ENCODE measurements at regions not wholly inside any gene's neighbourhood (a gene's known extent, or its start where the extent isn't known, plus 50 kb on each side); places are given as distances from the start of the nearest gene placed in this dataset.

DNA sequence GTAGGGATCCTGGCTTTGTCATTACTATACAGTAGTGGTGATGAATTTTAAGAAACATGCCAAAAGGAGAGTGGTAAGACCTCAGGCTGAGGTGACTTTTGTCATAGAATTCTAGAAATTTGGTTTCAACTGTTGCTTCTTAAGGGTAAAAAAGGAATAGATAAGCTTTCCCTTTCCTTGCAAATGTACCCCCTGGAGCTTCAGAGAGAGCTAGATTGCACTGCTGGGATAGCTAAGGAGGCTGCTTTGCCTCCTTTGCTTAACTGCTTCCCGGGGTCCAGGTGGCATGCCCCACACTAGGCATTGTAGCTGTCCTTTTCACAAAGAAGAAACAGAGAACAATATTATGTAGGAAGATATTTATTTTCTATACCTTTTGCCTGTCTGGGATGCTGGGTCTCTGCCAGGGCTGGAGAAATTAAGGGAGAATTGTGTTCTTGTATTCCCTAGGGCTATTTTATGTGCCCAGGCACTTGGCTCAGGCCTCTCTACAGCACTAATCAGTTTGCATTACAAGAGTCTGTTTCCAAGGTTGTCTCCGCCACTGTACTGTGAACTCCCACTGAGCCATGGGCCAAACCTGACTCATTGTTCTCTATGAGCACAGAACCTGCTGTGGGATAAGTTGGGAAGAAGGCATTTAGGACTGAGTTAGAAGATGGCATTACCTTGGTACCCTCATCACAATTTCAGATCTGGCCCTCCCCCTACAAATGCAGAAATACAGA is 460.0 kb downstream of the PDCD6IP start:
- DNase-seq, result no peak
- H3K27me3 ChIP-seq (ENCODE audit: control insufficient read depth in 1 of 2, insufficient read depth in 1 of 2, low read length in 2 of 2), result peaks cover 0 to 16% of the 10 kb centered on the region in 2 experiments
- H3K4ac ChIP-seq (ENCODE audit: low read depth in 1 of 2, low read length in 2 of 2), result no peak overlapping the region
- no peak overlapping the region for H2BK5ac ChIP-seq (ENCODE audit: low read depth, low read length, poor library complexity, severe bottlenecking)
- H3K4me2 ChIP-seq (ENCODE audit: low read length, poor library complexity, severe bottlenecking), result no peak overlapping the region
- 75% methylated on average over 1 of the region's 2 CpGs for WGBS
- no peaks in the 10 kb centered on the region for H3K79me1 ChIP-seq (replicated peaks; ENCODE audit: low read length, poor library complexity, severe bottlenecking)
- H3K4me1 ChIP-seq (ENCODE audit: control insufficient read depth, insufficient read depth, low read depth, low read length), result peaks cover 1% of the 10 kb centered on the region
- H2BK12ac ChIP-seq (ENCODE audit: low read length in 2 of 2), result no peak overlapping the region
- H3K27ac ChIP-seq (ENCODE audit: low read length, poor library complexity, severe bottlenecking), result no peak overlapping the region
- no peak overlapping the region for H3K18ac ChIP-seq (ENCODE audit: low read depth in 1 of 2, low read length in 2 of 2)
- no peak overlapping the region for H3K14ac ChIP-seq (ENCODE audit: low read length in 2 of 2)
- no peak overlapping the region for H2BK120ac ChIP-seq (ENCODE audit: low read depth, low read length)
- no peaks in the 10 kb centered on the region for H3K36me3 ChIP-seq (ENCODE audit: control insufficient read depth in 1 of 2, insufficient read depth in 2 of 2, low read depth in 1 of 2, low read length in 2 of 2)
- no peak overlapping the region for H3K4me3 ChIP-seq (ENCODE audit: insufficient read depth in 1 of 2, low read depth in 1 of 2, low read length in 2 of 2)
- H2BK15ac ChIP-seq (ENCODE audit: low read depth, poor library complexity, severe bottlenecking), result no peak overlapping the region
- H2AK5ac ChIP-seq (ENCODE audit: low read length, severe bottlenecking), result peak overlapping the region; percentile 43
- H4K8ac ChIP-seq (ENCODE audit: low read length), result no peak overlapping the region
- H3K9ac ChIP-seq (ENCODE audit: low read length), result no peak overlapping the region
- no peak overlapping the region for H4K91ac ChIP-seq (ENCODE audit: low read length)
- no peak overlapping the region for H2AFZ ChIP-seq (ENCODE audit: low read depth, low read length)
- no peak overlapping the region for H3K23ac ChIP-seq (ENCODE audit: low read length in 2 of 2)
- no peaks in the 10 kb centered on the region for H3K9me3 ChIP-seq (ENCODE audit: control insufficient read depth, low read length)

DNA sequence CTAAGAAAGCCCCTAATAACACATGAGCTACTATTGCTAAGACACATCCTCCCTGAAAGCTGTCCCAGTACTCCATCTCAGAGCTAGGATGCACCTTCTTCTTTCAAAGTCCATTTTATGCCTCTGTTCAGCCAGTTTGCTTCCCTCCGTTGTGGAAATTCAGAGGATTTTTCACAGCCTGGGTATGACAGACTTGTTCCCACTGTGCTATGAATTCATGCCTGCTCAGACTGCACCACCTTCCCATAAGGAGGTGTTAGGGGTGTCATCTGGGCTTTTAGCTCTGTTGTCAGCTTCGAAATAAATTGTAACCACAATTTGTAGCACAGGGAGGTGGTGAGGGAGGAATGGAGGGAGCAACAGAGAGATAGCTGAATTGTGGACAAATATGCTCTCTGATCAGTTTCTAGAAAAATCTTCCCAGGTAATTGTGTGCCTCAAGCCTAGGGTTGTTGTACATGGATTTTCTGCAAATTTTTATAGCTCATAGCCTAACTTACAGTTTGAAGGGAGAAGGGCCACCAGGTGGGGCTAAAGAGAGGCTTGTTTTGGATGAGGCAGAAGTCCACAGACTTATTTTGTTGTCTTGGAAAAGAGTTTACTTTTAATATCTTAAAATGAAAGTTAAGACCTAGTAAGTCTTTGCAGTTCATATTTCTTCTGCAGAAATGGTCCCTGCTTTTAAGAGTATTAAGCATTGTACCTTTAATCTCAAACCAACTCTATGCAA is 462.0 kb downstream of the PDCD6IP start:
- 88% methylated on average over 2 of the region's 2 CpGs for WGBS

DNA sequence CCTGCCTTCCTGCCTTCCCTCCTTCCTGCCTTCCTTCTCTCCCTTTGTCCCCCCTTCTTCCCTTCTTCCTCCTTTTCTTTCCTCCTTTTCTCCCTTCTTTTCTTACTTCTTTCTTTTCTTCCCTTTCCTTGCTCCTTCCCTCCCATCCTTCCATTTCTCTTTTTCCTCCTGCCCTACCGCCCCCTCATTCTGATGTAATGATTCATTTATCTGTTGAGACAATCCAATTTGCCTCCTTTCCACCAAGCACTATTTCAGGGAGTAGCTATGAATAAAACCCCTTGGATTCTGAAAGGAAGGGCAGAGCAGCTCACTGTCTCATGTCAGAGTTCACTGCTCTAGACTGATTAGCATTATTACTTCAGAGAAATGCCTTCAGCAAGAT is 462.6 kb downstream of the PDCD6IP start:
- no peak overlapping the region for H3K23ac ChIP-seq (ENCODE audit: low read length in 2 of 2)
- no peak overlapping the region for H2AK5ac ChIP-seq (ENCODE audit: low read length, severe bottlenecking)
- H3K4ac ChIP-seq (ENCODE audit: low read depth in 1 of 2, low read length in 2 of 2), result no peak overlapping the region
- H2BK5ac ChIP-seq (ENCODE audit: low read depth, low read length, poor library complexity, severe bottlenecking), result no peak overlapping the region
- H3K4me1 ChIP-seq (ENCODE audit: control insufficient read depth, insufficient read depth, low read depth, low read length), result peaks cover 1% of the 10 kb centered on the region
- no peak overlapping the region for H2BK12ac ChIP-seq (ENCODE audit: low read length in 2 of 2)
- H4K8ac ChIP-seq (ENCODE audit: low read length), result no peak overlapping the region
- no peaks in the 10 kb centered on the region for H3K9me3 ChIP-seq (ENCODE audit: control insufficient read depth, low read length)
- H2AFZ ChIP-seq (ENCODE audit: low read depth, low read length), result no peak overlapping the region
- WGBS, result 80% methylated on average over 1 of the region's 1 CpG
- H3K9ac ChIP-seq (ENCODE audit: low read length), result no peak overlapping the region
- H3K14ac ChIP-seq (ENCODE audit: low read length in 2 of 2), result no peak overlapping the region
- no peak overlapping the region for H4K91ac ChIP-seq (ENCODE audit: low read length)
- H2BK120ac ChIP-seq (ENCODE audit: low read depth, low read length), result no peak overlapping the region
- H3K79me1 ChIP-seq (replicated peaks; ENCODE audit: low read length, poor library complexity, severe bottlenecking), result no peaks in the 10 kb centered on the region
- no peak overlapping the region for H3K18ac ChIP-seq (ENCODE audit: low read depth in 1 of 2, low read length in 2 of 2)
- no peak overlapping the region for H3K4me2 ChIP-seq (ENCODE audit: low read length, poor library complexity, severe bottlenecking)
- no peak for DNase-seq
- peaks cover 0 to 16% of the 10 kb centered on the region in 2 experiments for H3K27me3 ChIP-seq (ENCODE audit: control insufficient read depth in 1 of 2, insufficient read depth in 1 of 2, low read length in 2 of 2)
- H3K27ac ChIP-seq (ENCODE audit: low read length, poor library complexity, severe bottlenecking), result no peak overlapping the region
- H3K4me3 ChIP-seq (ENCODE audit: insufficient read depth in 1 of 2, low read depth in 1 of 2, low read length in 2 of 2), result peak overlapping the region in 1 of 2 experiments; percentile 6
- no peak overlapping the region for H2BK15ac ChIP-seq (ENCODE audit: low read depth, poor library complexity, severe bottlenecking)
- no peaks in the 10 kb centered on the region for H3K36me3 ChIP-seq (ENCODE audit: control insufficient read depth in 1 of 2, insufficient read depth in 2 of 2, low read depth in 1 of 2, low read length in 2 of 2)

More for the DNA sequence above, 462.0 kb downstream of the PDCD6IP start:
- no peak overlapping the region for H3K23ac ChIP-seq (ENCODE audit: low read length in 2 of 2)
- no peak overlapping the region for H3K27ac ChIP-seq (ENCODE audit: low read length, poor library complexity, severe bottlenecking)
- no peak overlapping the region for H2BK120ac ChIP-seq (ENCODE audit: low read depth, low read length)
- no peak overlapping the region for H3K14ac ChIP-seq (ENCODE audit: low read length in 2 of 2)
- no peak overlapping the region for H2BK5ac ChIP-seq (ENCODE audit: low read depth, low read length, poor library complexity, severe bottlenecking)
- H4K91ac ChIP-seq (ENCODE audit: low read length), result no peak overlapping the region
- no peak overlapping the region for H3K18ac ChIP-seq (ENCODE audit: low read depth in 1 of 2, low read length in 2 of 2)
- H3K27me3 ChIP-seq (ENCODE audit: control insufficient read depth in 1 of 2, insufficient read depth in 1 of 2, low read length in 2 of 2), result peaks cover 0 to 15% of the 10 kb centered on the region in 2 experiments
- H2AFZ ChIP-seq (ENCODE audit: low read depth, low read length), result no peak overlapping the region
- H4K8ac ChIP-seq (ENCODE audit: low read length), result no peak overlapping the region
- peak overlapping the region; percentile 60 for H2AK5ac ChIP-seq (ENCODE audit: low read length, severe bottlenecking)
- H3K4me3 ChIP-seq (ENCODE audit: insufficient read depth in 1 of 2, low read depth in 1 of 2, low read length in 2 of 2), result peak overlapping the region in 1 of 2 experiments; percentile 6
- H3K9me3 ChIP-seq (ENCODE audit: control insufficient read depth, low read length), result no peaks in the 10 kb centered on the region
- no peaks in the 10 kb centered on the region for H3K36me3 ChIP-seq (ENCODE audit: control insufficient read depth in 1 of 2, insufficient read depth in 2 of 2, low read depth in 1 of 2, low read length in 2 of 2)
- no peak overlapping the region for H3K4me2 ChIP-seq (ENCODE audit: low read length, poor library complexity, severe bottlenecking)
- no peak overlapping the region for H2BK12ac ChIP-seq (ENCODE audit: low read length in 2 of 2)
- no peak overlapping the region for H3K9ac ChIP-seq (ENCODE audit: low read length)
- peak; percentile 40 for DNase-seq
- H3K79me1 ChIP-seq (replicated peaks; ENCODE audit: low read length, poor library complexity, severe bottlenecking), result no peaks in the 10 kb centered on the region
- no peak overlapping the region for H3K4ac ChIP-seq (ENCODE audit: low read depth in 1 of 2, low read length in 2 of 2)
- H2BK15ac ChIP-seq (ENCODE audit: low read depth, poor library complexity, severe bottlenecking), result no peak overlapping the region
- peaks cover 1% of the 10 kb centered on the region for H3K4me1 ChIP-seq (ENCODE audit: control insufficient read depth, insufficient read depth, low read depth, low read length)

DNA sequence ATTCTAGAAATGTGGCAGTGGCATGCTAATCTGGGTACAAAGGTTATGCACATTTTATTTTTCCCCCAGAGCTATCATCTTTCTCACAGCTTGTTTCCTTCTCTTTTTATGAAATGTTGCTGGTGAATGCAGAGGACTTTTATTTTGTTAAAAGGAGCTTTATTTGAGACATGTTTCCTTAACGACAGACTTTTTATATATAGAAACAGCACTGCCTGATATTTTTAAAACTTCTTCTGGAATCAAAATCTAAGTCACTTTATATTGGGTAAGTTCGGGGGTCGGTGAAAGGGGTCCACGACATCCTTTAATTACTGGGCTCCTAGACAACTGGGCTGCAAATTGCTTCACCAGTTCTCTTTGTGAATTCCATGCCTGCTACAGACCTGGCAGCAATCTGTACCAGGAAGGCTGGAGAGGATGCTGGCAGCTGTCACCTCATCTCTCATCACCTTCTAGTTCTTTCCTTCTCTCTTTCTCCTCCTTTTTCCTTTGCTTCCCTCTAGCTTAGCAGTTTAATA is 464.7 kb downstream of the PDCD6IP start:
- no peak overlapping the region for H3K9ac ChIP-seq (ENCODE audit: low read length)
- DNase-seq, result no peak
- H2BK15ac ChIP-seq (ENCODE audit: low read depth, poor library complexity, severe bottlenecking), result no peak overlapping the region
- no peak overlapping the region for H4K91ac ChIP-seq (ENCODE audit: low read length)
- H3K79me1 ChIP-seq (replicated peaks; ENCODE audit: low read length, poor library complexity, severe bottlenecking), result no peaks in the 10 kb centered on the region
- H3K4me2 ChIP-seq (ENCODE audit: low read length, poor library complexity, severe bottlenecking), result no peak overlapping the region
- WGBS, result 79% methylated on average over 4 of the region's 4 CpGs
- no peak overlapping the region for H2AK5ac ChIP-seq (ENCODE audit: low read length, severe bottlenecking)
- H2BK12ac ChIP-seq (ENCODE audit: low read length in 2 of 2), result no peak overlapping the region
- H3K27me3 ChIP-seq (ENCODE audit: control insufficient read depth in 1 of 2, insufficient read depth in 1 of 2, low read length in 2 of 2), result peaks cover 0 to 6% of the 10 kb centered on the region in 2 experiments
- no peak overlapping the region for H3K18ac ChIP-seq (ENCODE audit: low read depth in 1 of 2, low read length in 2 of 2)
- no peak overlapping the region for H2BK5ac ChIP-seq (ENCODE audit: low read depth, low read length, poor library complexity, severe bottlenecking)
- no peak overlapping the region for H4K8ac ChIP-seq (ENCODE audit: low read length)
- H3K36me3 ChIP-seq (ENCODE audit: control insufficient read depth in 1 of 2, insufficient read depth in 2 of 2, low read depth in 1 of 2, low read length in 2 of 2), result no peaks in the 10 kb centered on the region
- no peaks in the 10 kb centered on the region for H3K9me3 ChIP-seq (ENCODE audit: control insufficient read depth, low read length)
- no peak overlapping the region for H3K14ac ChIP-seq (ENCODE audit: low read length in 2 of 2)
- no peak overlapping the region for H2AFZ ChIP-seq (ENCODE audit: low read depth, low read length)
- H3K4me3 ChIP-seq (ENCODE audit: insufficient read depth in 1 of 2, low read depth in 1 of 2, low read length in 2 of 2), result no peak overlapping the region
- no peak overlapping the region for H3K4ac ChIP-seq (ENCODE audit: low read depth in 1 of 2, low read length in 2 of 2)
- H3K27ac ChIP-seq (ENCODE audit: low read length, poor library complexity, severe bottlenecking), result no peak overlapping the region
- H3K23ac ChIP-seq (ENCODE audit: low read length in 2 of 2), result no peak overlapping the region
- peaks cover 1% of the 10 kb centered on the region for H3K4me1 ChIP-seq (ENCODE audit: control insufficient read depth, insufficient read depth, low read depth, low read length)
- H2BK120ac ChIP-seq (ENCODE audit: low read depth, low read length), result no peak overlapping the region

Measured in mesenchymal stem cell (in vitro differentiated cells and primary cell).